GM20000 (cell line): ENCODE measurements at regions not wholly inside any gene's neighbourhood (a gene's known extent, or its start where the extent isn't known, plus 50 kb on each side); places are given as distances from the start of the nearest gene placed in this dataset.

Experiments used
- DNase-seq: peaks from one replicate; pipeline ENCODE4 v3.0.0; 2012; ENCODE audit warnings: low spot score
- CTCF ChIP-seq: IDR thresholded peaks from 2 replicates; pipeline ENCODE4 v1.5.1; 2012; ENCODE audit warnings: mild to moderate bottlenecking, control low read depth; ENCODE audit errors: extremely low read depth, missing control alignments

DNA sequence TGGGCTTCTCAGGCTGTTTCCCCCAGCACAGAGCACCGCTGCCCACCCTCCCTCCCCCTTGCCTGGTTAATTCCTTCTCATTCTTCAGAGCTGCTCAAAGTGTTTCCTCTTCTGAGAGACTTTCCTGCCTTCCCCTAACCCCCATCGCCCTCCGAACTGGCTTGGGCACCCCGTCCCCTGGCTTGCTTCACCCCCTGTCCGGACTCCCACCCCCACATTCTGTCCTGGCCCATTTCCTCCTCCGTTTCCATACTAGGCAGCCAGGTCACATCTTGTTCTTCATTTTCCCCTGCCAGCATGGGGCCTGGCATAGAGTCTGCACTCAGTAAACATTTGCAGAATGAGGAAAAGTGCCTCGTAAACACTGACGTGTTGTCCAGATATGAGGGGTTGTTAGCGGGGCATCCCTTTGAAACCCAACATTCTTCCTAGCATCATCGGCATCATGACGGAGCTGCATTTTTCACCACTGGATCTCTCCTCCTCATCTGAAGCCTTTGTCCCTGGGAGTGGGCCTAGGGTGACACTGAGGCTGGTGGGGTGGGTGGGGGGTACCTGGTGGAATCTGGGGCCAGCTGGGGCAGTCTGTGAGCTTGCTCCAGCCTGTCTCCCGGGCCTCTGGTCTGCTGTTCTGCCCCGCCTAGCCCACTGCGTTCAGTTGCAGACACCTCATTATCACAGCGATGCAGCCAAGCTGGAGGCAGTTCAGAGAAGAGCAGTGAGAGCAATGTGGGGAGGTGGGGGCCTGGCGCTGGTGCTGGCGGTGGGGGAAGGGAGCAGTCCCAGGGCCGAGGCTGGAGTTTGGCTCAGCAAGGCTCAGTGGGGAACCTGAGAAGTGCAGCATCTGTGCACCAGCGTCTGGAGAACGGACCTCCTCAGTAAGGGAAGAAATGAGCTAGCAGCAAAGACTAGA is 149.4 kb upstream of the PJA1 start:
- no peak for DNase-seq
- TF ChIP-seq CTCF = no peak

- TF ChIP-seq CTCF = no peak
- no peak for DNase-seq
Measured at GRCh38 chrX:69313617-69314290, 148.5 kb upstream of the PJA1 start.

DNA sequence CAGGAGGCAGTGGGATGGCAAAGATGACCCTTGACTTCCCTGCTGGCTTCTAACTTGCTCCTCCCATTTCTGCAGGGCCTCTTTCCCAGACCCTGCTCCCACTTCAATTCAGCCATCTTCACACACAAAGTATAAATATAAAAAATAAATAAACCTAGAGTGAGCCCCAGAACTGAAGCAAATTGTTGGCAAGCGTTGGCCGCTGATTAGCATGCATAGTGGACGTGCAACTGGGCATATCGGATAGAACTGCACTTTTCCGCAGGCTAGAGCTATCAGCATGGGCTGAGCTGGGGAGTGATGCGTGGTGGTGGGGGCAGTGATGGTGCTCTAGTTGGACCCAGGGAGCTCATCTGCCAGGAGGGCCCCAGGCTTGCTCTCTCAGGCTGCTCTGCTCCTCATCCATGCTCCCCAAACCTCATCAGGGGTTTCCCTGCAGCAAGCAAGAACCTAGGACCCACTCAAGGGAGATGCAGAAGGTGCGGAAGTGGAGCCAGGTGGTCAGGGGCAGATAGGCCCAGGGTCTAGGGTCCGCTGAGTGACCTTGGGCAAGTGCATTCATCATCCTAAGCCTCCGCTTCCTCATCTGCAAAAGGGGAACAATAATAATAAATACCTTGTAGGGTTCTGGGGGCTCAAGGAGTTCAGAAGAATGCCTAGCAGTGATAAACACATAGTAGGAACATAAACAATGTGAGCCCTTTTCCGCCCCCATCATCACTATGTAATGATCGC is 146.8 kb upstream of the PJA1 start:
- no peak for TF ChIP-seq CTCF
- no peak for DNase-seq

GRCh38 chrX:69309074-69309792 is 144.0 kb upstream of the PJA1 start:
- no peak for TF ChIP-seq CTCF
- DNase-seq = no peak

GRCh38 chrX:69307756-69308155 is 142.5 kb upstream of the PJA1 start:
- TF ChIP-seq CTCF = no peak
- no peak for DNase-seq

GRCh38 chrX:69307029-69307428 is 141.8 kb upstream of the PJA1 start:
- TF ChIP-seq CTCF = no peak
- DNase-seq = no peak
